Suprapubic skin (tissue), 3 donors: ENCODE measurements at regions not wholly inside any gene's neighbourhood (a gene's known extent, or its start where the extent isn't known, plus 50 kb on each side); places are given as distances from the start of the nearest gene placed in this dataset.

Source experiments
- POLR2A ChIP-seq, 2 donors: fragments of 450-650 bp; IDR thresholded peaks; one replicate each; pipeline ENCODE4 v1.6.1; 2017; ENCODE audit warnings: antibody characterized with exemption in 2 of 2, mild to moderate bottlenecking in 2 of 2, moderate library complexity in 2 of 2
- TF ChIP-seq, protein P1 (sequence below), 2 donors: fragments of 200-600 bp in 1 of 2; fragments of 450-650 bp in 1 of 2; sonication (generic) in 1 of 2; IDR thresholded peaks; one replicate each; pipeline ENCODE4 v1.5.1; 2016 to 2019; ENCODE audit warnings: antibody characterized with exemption in 2 of 2, mild to moderate bottlenecking in 1 of 2, moderate library complexity in 1 of 2

DNA sequence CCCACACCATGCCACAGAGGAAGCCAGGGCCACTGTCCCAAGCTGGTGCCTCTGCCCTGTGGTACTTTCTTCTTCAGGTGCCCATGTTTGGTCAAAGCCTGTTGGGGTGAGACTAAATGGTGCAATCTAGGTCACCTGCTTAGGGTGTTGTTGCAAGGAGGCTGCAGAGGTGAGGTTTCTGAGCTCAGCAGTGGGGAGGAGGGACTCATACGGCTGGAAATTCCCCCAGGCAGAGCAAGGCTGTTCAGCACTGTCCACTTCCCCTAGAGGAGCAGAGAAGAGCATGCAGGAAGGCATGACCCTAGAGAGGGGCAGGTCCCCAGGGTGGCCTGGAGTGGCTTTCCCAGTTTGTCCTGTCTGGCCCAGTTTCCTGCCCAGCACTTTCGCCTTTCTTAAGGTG is 211.0 kb downstream of the HAUS1 start:
- no peak for TF ChIP-seq POLR2A (IDR thresholded peaks at IDR 0.05)
- TF ChIP-seq, protein P1, sequence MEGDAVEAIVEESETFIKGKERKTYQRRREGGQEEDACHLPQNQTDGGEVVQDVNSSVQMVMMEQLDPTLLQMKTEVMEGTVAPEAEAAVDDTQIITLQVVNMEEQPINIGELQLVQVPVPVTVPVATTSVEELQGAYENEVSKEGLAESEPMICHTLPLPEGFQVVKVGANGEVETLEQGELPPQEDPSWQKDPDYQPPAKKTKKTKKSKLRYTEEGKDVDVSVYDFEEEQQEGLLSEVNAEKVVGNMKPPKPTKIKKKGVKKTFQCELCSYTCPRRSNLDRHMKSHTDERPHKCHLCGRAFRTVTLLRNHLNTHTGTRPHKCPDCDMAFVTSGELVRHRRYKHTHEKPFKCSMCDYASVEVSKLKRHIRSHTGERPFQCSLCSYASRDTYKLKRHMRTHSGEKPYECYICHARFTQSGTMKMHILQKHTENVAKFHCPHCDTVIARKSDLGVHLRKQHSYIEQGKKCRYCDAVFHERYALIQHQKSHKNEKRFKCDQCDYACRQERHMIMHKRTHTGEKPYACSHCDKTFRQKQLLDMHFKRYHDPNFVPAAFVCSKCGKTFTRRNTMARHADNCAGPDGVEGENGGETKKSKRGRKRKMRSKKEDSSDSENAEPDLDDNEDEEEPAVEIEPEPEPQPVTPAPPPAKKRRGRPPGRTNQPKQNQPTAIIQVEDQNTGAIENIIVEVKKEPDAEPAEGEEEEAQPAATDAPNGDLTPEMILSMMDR (IDR thresholded peaks at IDR 0.05) = no peak
